Right ventricle myocardium superior (tissue), 1 donor: ENCODE measurements at regions not wholly inside any gene's neighbourhood (a gene's known extent, or its start where the extent isn't known, plus 50 kb on each side); places are given as distances from the start of the nearest gene placed in this dataset.

ENCODE experiments used
- ATAC-seq: fragments of 200-7000 bp; cut with Tn5 transposase; one replicate; pipeline ENCODE4 v1.9.1; 2020; ENCODE audit warnings: mild to moderate bottlenecking; ENCODE audit not compliant: poor library complexity
- DNase-seq: peaks from one replicate; pipeline ENCODE4 v3.0.0-alpha.2; 2020
- intact Hi-C: fragments of 100-400 bp; cut with DNase I; formaldehyde crosslinking; loops from one replicate; pipeline ENCODE4 v1.11.2; 2022
- donor health status: DM: no; HTN: yes; CAD: no; lungs with severe emphysema.

- intact Hi-C loops = no loop called here
- no peak for ATAC-seq
- no peak for DNase-seq
Measured at GRCh38 chr3:106215047-106215446, 346.2 kb upstream of the CBLB start.

DNA sequence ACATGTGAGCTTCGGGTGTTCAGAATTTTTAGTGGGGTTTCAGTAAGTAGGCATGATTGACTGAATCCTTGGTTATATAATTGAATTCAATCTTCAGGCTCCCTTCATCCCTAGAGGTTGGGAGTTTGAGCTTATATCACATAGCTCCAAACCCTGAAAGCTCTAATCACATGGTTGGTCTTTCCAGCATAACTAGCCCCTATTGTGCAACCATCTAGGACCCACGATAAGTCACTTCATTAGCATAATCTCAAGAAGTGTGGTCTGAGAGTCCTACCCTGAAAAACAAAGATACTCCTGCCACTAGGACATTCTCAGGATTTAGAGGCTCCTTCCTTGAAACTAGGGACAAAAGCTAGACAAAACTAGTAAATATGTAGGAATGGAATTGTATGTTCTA, 348.9 kb upstream of the CBLB start:
- ATAC-seq (no peak), DNase-seq (no peak)
- intact Hi-C loops = no loop called here

- ATAC-seq = no peak
- intact Hi-C loops = no loop called here
- DNase-seq = no peak
Measured at GRCh38 chr3:106227068-106227467, 358.3 kb upstream of the CBLB start.

- intact Hi-C loops = no loop called here
Measured at GRCh38 chr3:106228271-106228670, 359.5 kb upstream of the CBLB start.

DNA sequence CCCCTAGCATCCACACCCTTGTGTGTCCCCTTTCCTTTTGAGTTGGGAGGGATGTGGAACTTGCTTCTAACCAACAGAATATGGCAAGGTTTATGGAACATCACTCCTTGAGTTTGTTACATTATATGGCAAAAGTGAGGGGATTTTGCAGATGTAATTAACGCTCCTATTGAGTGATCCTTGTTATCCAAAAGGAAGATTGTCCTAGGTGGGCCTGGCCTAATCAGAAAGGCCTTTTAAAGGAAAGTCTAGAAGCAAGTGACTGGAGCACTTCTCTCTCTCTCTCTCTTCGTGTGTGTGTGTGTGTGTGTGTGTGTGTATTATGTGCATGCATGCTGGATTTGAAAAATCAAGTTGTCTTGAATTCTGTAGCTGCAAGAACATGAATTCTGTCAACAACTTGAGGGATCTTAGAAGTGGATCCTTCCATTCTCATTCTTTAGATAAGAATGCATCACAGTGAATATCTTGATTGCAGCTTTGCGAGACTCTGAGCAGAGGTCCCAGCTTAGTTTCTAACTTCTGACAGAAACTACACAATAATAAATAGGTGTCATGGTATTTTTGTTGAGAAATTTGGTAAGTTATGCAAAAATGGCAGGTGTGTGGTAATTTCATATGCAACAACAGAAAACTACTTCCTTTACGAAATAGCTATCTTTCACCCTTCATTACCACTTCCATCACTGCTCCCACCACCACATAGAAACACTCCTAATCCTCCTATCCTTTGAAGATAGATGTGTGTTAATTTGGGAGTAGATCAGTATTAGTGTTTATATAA, 360.9 kb upstream of the CBLB start:
- DNase-seq (no peak), ATAC-seq (no peak)
- intact Hi-C loops = no loop called here

More at GRCh38 chr3:106228271-106228670, 359.5 kb upstream of the CBLB start:
- no peak for ATAC-seq
- DNase-seq = no peak

DNA sequence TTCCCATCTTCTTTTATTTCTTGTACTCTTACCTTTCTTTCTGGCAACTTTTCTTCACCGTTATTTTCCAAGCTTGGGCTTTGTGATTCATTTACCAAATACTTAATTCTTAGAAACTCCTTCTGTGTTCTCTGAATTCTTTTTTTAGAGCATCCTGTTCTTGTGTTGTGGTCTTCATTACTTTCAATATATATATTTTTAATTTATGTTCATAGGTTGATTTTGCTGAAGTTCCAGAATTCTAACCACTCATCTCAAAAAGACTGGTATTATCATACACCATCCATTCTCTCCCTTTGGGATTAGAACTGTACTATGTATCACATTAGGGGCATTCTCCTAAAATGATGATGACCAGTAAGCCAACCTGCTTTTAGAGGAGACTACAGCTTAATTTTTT, 362.3 kb upstream of the CBLB start:
- ATAC-seq (no peak), DNase-seq (no peak)
- intact Hi-C loops = no loop called here

DNA sequence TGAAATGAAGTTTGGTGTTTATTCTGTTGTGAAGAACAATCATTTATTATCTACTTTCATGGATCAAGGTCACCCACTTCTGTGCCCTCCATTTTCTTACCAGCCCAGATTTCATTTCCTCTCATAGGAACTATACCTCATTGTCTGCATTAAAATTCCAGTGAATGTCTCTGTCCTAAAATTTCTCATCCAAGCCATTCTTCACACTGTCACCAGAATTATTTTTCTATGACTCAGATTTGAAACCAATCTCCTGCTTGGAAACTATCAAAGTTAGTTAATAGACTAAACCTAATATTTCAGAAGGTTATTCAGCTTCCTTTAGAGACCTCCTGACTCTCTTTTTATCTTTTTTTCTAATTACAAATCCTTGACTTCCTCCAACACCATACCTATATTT, 364.1 kb upstream of the CBLB start:
- DNase-seq (no peak), ATAC-seq (no peak)
- intact Hi-C loops = no loop called here

DNA sequence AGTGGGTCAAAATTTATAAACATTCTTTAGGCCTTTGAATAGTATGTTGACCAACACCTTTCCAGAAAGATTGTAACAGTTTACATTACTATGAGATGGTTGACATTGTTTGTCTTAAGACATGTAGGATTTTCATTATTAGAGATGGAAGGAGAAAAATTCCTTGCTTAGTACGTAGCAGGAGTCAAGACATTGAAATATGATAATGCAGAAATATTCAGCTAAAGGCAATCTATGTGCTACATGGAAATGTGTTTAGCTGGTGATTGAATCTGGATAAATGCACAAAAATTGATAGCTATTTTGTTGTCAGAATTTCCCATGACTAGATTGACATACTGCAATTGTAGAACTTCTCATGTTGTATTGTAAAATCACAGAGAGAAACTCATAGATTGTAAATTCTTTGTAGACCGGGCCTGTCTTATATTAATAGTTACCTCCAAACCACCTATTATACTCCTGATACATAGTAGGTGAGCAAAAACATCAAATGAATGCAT, 370.4 kb upstream of the CBLB start:
- ATAC-seq (no peak), DNase-seq (no peak)
- intact Hi-C loops = no loop called here

- intact Hi-C loops = no loop called here
- no peak for ATAC-seq
- DNase-seq = no peak
Measured at GRCh38 chr3:106241593-106241992, 372.8 kb upstream of the CBLB start.

DNA sequence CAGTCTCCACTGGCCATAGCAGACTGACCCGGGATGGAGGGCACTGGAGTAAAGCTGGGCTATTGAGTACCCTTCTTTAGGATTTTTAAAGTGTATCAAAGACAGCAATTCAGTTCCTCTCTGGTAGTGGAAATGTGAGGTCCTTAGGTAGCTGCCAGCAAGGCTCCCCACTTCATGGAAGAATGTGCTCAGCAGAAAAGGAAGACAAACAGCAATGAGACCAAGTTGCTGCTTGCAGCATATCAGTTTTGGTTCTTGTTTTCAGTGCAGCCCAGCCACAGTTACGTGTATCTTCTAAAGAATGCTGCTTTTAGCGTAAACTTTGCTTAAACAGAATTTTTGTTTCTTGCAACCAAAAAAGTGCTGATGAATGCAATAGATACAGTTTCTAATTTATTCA, 374.0 kb upstream of the CBLB start:
- intact Hi-C loops = no loop called here
- DNase-seq = no peak

DNA sequence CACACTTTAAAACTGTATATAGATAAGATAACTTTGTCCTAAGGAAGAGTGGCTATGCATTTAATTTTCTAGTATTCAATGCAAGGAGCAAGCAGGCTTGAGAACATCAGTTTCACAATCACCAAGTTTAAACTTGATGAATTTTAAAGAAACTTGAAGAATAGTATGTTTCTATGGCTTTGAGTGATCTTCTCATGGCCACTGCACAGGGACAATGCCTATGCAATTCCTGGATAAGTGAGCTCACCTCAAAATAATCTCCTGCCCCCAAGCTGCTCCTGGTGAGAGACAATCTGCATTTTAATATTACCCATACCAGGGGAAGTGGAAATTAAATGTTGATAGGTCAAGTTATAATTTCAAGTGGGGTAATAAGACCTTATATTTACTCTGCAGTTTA, 376.6 kb upstream of the CBLB start:
- ATAC-seq (no peak), DNase-seq (no peak)
- intact Hi-C loops = no loop called here

More for the DNA sequence above, 374.0 kb upstream of the CBLB start:
- ATAC-seq = no peak

DNA sequence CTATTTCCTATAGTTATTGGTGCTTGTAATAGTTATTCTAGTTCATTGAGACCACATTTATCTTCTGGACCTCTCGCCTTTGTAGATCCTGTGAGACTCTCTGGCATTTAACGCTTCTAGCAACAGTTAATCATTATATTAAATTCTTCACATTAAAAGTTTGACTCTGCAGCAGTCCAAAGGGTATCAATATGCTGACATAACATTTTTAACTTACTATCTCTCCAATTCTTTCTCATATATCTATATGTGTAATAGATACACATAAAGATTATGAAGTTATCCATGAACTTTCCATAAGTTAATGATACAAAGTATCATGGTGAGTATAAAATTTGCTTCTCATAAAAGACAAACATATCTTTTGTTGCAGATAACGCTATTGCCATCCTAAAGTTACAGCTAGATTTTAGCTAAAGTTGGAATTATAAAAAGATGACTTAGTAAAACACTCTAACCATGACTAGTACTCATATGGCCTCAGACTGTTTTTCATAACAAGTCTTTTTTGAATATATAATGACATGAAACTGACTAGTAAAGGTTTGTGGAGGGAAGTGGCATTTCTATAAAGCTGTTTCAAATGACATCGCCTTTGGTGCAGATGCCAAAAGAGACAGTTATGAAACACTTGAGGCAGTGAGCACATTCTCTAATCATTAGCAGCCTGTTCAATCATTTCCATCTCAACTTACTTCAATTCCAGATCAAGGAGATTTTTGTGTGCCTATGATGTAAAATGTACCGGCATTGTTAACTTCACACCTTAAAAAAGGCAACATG, 379.3 kb upstream of the CBLB start:
- DNase-seq = no peak
- intact Hi-C loops = no loop called here
- no peak for ATAC-seq

GRCh38 chr3:106249159-106249558, 380.3 kb upstream of the CBLB start:
- intact Hi-C loops = no loop called here
- DNase-seq (no peak), ATAC-seq (no peak)

DNA sequence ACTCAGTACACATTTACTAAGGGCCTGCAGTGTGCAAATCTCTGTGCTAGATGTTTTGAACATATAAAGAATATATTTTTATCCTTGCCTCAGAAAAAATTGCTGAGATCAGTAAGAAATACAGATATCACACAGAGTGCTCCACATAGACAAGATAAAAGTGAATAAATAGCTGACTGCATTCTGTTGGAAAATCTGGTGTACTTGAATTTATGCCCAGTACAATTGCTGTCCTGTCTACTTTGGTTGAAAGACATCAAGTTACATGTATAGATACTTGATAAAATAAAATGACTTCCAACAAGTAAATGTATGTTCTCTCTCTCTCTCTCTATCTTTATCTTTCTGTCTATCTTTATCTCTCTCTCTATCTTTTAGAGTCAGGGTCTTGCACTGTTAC, 381.2 kb upstream of the CBLB start:
- ATAC-seq (no peak), DNase-seq (no peak)
- intact Hi-C loops = no loop called here

- intact Hi-C loops = no loop called here
- no peak for ATAC-seq
- DNase-seq = no peak
Measured at GRCh38 chr3:106251160-106251892, 382.5 kb upstream of the CBLB start.

GRCh38 chr3:106255870-106256248, 387.0 kb upstream of the CBLB start:
- intact Hi-C loops = no loop called here
- DNase-seq (no peak), ATAC-seq (no peak)

- ATAC-seq (no peak), DNase-seq (no peak)
- intact Hi-C loops = no loop called here
Measured at GRCh38 chr3:106256249-106256957, 387.6 kb upstream of the CBLB start.

GRCh38 chr3:106257172-106257571, 388.4 kb upstream of the CBLB start:
- ATAC-seq (no peak), DNase-seq (no peak)
- intact Hi-C loops = no loop called here

DNA sequence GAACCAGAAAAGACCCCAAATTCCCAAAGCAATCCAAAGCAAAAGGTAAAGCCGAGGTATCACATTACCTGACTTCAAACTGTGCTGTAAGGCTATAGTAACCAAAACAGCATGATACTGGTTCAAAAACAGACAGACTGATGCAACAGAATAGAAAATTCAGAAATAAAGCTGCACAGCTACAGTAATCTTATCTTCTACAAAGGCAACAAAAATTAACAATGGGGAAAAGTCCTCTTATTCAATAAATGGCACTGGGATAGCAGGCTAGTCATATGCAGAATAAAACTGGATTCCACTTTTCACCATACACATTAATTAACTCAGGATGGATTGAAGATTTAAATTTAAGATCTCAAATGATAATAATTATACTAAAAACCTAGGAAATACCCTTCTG, 392.6 kb upstream of the CBLB start:
- intact Hi-C loops = no loop called here
- DNase-seq = no peak
- ATAC-seq = no peak
